Fibroblast of villous mesenchyme (primary cell): ENCODE measurements at regions not wholly inside any gene's neighbourhood (a gene's known extent, or its start where the extent isn't known, plus 50 kb on each side); places are given as distances from the start of the nearest gene placed in this dataset.

ENCODE experiments used
- DNase-seq: peaks from one replicate; pipeline ENCODE4 v3.0.0-alpha.2; 2010; ENCODE audit warnings: low read depth
- H3K4me3 ChIP-seq: 2 replicates; pipeline ENCODE4 v1.5.1; 2011; ENCODE audit warnings: low read depth, mild to moderate bottlenecking, low read length
- TF ChIP-seq, protein P1 (sequence below): IDR thresholded peaks from 2 replicates; pipeline ENCODE4 v1.5.1; 2012; ENCODE audit warnings: low read depth, mild to moderate bottlenecking, low read length; ENCODE audit not compliant: insufficient read depth

DNA sequence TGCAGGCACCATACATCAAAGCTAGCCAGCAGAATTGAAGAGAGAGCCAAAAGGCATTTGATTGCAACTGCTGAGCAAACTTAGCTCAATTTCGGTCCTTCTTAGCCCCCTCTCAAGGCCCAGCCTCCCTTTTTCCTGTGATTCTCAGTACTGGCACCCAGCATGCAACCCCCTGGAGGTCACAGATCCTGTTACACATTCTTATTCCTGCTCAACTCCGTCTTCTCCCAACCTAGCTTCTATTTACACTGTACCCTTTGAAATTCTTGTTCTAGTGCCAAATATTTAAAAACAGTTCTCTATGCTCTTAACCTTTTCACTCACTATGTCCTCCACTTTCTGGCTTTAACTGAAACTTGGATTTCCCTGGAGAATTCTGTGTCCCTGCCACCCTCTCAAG, 131.3 kb upstream of the CPSF6 start:
- DNase-seq = no peak
- TF ChIP-seq, protein P1, sequence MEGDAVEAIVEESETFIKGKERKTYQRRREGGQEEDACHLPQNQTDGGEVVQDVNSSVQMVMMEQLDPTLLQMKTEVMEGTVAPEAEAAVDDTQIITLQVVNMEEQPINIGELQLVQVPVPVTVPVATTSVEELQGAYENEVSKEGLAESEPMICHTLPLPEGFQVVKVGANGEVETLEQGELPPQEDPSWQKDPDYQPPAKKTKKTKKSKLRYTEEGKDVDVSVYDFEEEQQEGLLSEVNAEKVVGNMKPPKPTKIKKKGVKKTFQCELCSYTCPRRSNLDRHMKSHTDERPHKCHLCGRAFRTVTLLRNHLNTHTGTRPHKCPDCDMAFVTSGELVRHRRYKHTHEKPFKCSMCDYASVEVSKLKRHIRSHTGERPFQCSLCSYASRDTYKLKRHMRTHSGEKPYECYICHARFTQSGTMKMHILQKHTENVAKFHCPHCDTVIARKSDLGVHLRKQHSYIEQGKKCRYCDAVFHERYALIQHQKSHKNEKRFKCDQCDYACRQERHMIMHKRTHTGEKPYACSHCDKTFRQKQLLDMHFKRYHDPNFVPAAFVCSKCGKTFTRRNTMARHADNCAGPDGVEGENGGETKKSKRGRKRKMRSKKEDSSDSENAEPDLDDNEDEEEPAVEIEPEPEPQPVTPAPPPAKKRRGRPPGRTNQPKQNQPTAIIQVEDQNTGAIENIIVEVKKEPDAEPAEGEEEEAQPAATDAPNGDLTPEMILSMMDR = no peak
- H3K4me3 ChIP-seq = no peak overlapping the region

DNA sequence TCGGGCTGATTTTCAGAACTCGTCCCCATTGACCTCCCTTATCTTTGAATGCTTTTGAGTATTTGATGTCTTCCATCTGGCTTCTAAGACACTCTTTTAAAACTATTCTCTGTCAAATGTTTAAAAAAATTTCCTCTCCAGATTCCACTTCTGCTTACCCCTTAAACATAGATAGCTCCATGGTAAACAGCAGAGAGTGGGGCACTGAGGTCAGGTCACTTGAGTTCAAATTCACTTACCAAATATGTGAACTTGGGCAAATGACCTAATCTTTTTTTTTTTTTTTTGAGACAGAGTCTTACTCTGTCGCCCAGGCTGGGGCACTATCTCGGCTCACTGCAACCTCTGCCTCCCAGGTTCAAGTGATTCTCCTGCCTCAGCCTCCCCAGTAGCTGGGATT, 126.8 kb upstream of the CPSF6 start:
- H3K4me3 ChIP-seq = no peak overlapping the region
- TF ChIP-seq, protein P1 = no peak
- no peak for DNase-seq

DNA sequence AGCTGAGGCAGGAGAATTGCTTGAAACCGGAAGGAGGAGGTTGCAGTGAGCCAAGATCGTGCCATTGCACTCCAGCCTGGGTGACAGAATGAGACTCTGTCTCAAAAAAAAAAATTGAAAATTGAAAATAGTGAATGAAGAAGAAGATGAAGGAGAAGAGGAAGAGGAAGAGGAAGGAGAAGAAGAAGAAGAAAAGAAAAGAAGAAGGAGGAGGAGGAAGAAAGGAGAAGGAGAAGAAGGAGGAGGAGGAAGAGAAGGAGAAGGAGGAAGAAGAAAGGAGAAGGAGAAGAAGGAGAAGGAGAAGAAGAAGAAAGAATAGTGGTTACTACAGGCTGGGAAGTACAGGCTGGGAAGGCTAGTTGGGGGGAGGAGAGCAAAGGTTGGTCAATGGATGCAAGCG, 124.3 kb upstream of the CPSF6 start:
- no peak overlapping the region for H3K4me3 ChIP-seq
- TF ChIP-seq, protein P1 = no peak
- no peak for DNase-seq

DNA sequence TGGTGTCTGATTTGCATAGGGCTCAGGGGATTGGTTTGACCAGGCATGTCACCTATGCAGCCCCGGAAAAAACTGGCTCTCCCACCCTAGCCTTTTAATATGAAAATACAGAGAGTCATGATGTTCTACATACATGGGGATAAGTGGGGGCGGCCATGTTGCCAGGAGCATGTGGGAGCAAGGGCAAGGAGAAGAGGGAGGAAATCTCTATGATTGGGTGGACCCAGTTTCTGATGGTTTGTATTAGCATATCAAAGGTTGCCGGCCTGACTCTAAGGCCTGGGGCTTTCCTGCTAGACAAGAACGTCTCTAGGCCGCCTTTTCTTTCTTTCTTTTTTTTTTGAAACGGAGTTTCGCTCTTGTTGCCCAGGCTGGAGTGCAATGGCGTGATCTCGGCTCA, 123.4 kb upstream of the CPSF6 start:
- H3K4me3 ChIP-seq = no peak overlapping the region
- no peak for DNase-seq
- TF ChIP-seq, protein P1 = no peak

DNA sequence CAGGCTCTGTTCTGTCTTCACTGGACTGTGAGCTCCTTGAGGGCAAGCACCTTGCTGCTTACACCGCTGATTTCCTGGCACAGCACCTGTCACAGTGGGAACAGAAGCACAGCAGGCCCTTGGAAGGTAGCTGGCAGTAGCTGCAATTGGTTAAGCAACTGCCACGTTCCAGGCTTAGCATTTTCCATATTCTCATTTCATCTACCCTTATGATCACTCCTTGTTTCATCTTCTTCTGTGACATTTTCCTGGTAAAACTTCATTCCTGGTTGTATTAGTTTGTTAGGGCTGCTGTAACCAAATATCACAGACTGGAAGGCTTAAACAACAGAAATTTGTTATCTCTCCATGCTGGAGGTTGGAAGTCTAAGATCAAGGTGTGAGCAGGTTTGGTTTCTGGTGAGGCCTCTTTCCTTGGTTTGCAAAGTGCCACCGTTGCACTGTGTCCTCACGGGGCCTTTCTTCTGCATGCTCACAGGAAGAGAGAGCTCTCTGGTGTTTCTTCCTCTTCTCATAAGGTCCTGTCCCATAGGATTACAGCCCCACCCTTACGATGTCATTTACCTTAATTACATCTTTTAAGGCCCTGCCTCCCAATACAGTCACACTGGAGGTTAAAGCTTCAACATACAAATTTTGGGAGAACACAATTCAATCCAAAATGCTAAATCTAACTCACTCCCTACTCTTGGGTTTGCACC, 121.7 kb upstream of the CPSF6 start:
- TF ChIP-seq, protein P1 = no peak
- no peak overlapping the region for H3K4me3 ChIP-seq
- no peak for DNase-seq

DNA sequence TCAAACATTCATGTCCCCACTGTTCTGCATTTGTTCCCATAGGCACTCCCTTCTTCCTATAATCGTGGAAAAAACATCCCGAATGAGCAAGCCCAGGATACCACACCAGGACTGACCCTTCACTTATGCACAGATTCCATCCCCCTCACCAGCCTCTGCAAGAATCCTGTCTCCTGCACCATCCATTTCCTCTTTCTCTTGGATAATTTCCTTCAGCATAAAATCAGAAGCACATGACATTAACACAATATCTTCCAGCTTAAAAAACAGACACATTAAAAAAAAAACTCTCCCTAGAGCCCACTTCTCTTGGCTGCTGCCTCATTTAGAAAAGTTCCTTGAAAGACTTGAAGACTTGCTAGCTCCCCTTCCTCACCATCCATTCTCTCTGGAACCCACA, 120.9 kb upstream of the CPSF6 start:
- TF ChIP-seq, protein P1 = no peak
- DNase-seq = no peak
- H3K4me3 ChIP-seq = no peak overlapping the region

DNA sequence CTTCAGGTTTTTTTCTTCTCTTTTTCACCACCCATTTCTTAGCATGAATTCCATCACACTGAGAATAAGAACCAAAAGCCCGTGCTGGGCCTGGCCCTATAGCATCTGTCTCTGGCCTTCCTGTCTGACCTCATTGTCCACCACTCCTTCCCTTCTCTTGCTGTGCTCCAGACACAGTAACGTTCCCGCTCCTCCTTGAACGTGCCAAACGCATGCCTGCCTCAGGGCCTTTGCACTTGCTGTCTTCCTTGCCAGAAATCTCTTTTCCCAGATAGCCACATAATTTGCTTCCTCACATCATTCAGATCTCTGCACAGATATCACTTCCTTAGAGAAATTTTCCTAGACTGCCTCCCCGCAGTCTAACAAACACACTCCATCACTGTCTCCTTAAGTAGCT, 119.6 kb upstream of the CPSF6 start:
- no peak overlapping the region for H3K4me3 ChIP-seq
- DNase-seq = peak; percentile 12
- TF ChIP-seq, protein P1 = no peak
